NCI-H69 (cell line): ENCODE measurements at regions not wholly inside any gene's neighbourhood (a gene's known extent, or its start where the extent isn't known, plus 50 kb on each side); places are given as distances from the start of the nearest gene placed in this dataset.

Experiments used
- DNase-seq: peaks from one replicate; lab custom pipeline; 2025; lab: John Stamatoyannopoulos, UW

DNA sequence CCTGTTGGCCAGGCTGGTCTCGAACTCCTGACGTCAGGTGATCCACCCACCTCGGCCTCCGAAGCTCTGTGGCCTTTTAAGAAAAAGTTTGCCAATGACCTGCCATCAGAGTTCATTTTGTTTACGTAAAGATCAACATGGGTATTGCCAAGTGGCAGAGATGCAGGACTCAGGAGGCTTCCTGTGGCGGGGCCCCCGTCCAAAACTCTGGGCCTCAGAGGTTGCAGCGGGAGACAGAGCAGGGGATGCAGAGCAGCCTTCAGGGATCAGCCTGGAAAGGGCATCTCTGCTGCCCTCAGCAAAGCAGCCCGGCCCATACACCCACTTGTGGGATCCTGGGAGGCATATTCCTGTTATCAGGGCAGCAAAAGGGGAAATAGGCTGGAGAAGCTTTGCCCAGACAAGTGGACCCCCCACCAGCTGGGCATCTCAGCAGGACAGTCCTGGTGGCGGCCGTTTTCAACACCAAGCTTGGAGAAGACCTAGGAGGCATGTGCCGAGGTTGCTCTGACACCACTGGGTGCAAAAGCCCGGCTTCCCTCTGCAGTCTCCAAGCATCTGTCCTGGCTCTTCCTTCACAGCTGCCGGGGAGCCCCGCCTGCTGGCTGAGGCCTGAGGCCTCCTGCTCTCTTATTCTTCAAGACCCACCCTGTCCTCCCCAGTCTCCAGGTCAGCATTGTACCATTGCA, 1152.4 kb downstream of the BRD1 start:
- no peak for DNase-seq

DNA sequence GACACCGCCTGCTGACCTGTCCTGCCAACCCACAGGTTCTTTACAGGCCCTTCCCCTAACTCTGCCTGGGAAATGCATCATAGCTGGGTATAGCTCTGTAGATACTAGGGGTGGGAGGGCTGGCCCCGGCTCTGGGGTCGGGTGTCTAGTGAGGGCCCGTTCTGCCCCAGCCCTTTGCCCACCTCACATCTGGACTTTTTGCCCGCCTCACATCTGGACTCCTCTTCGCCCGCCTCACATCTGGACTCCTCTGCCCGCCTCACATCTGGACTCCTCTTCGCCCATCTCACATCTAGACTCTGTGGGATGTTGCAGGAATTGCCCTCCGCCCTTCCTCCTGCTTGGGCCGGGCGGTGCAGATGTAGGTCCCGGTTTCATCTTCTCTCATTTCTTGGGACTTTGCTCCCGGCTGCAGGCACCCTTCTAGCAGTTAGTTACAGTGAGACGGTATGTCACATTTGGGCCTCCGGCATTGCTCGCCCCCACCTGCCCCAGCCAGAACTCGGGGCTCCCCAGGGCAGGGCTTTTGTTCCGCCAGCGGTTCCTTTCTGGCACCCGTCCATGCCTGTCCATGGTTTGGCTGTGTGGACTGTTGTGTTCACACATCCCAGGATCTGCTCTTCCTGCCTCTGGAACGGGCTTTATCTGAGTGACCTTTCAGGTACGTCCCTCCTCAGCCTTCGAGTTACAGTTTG, 1153.7 kb downstream of the BRD1 start:
- no peak for DNase-seq

DNA sequence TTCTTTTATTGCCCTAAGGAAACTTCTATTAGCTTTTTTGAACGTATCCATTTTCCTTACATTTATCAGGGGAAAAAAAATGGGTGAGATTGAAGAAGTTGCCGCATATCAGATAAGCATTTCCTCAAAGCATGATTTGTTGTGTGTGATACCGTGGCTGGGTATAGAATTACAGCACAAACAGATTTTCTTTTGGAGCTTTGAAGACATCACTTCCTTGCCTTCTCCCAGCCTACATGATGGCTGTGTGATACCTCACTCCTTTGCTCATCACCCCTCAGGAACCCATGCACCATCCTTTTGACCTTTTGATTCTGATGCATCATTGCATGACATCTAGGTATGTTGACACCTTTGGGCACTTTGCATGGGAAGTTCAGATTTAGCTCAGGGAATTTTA, 1155.3 kb downstream of the BRD1 start:
- DNase-seq = no peak

DNA sequence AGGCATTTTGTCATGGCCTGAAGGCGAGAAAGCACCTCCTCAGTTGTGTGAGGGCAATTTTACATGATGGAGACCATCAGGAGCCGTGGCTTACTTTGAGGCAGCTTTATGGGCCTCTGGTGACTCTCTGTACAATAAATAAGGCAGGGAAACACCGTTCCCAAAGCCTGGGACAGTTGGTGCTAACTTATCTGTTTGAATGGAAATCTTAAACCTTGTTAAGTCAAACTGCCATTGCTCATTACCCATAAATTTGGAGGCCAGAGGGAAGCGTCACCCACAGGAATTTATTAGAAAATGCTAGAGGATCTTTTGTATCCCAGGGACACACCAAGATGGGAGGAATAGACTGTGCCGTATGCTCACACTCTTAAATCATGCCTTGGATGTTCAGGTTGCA, 1156.9 kb downstream of the BRD1 start:
- no peak for DNase-seq

DNA sequence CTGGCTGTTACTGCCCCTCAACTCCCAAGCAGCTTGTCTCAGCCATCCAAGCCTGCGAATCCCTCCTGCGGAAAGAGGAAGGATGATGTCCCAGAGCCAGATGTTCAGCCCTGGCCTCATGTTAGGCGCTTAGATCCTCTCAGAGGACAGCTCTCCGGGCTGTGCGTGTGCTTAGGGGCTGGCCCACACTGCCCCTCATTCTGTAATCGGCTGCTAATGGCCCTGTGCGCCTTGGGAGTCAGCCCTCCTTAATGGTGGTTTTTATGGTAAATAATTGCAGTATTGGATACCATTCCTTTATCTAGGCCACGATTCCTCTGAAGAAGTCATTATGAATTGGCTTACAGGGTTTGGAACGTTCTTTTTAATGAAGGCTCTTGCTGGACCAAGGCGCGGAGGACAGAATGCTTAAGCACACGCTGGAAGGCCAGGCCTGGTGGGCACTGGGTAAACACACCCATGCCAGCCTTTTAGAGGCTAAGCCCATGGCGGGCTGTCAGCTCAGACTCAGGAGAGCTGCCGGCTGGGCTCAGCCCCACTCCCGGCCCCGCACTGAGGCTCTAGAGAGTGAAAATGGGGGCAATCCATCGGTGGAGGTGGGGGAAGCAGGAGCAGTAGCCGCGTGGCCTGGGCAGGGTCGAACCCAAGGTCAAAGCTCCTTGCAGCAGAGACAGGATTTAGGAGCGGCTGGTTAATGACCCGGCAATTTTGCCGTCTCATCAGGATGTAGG, 1157.5 kb downstream of the BRD1 start:
- no peak for DNase-seq

DNA sequence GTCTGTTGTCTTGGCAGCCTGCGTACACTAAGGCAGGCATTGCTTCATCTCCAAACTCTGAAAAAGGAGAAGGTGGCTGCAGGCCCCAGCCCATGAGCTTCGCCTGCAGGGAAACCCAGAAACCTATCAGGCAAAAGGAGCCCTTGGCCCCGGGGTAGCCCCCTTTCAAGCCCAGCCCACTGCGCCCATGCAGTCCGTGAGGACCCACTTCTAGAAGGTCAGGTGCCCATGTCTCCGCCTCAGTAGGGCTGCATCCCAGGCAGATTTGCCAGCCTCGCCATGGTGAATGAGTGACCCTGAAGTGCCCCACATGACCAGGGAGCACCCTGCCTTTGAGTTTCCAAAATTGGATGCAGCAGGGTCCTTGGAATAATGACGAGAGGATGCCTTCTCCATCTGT, 1158.4 kb downstream of the BRD1 start:
- no peak for DNase-seq

DNA sequence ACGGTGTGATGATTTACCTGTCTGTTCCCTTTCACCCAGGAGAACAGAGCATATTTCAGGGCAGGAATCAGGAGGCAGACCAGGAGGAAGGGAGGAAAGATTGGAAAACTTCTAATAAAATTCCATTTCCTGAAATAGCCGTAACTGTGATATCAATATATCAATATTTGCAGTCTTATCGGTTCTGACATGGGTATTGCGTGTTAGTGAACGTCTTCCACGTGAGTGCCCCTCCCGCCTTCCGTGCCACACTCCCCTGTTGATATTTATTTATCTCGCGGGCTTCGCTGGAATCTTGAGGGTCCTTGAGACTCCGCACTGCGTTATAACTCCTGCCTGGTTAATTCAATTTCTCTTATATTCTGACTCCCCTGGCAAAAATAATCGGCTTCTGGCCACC, 1160.4 kb downstream of the BRD1 start:
- DNase-seq = no peak

DNA sequence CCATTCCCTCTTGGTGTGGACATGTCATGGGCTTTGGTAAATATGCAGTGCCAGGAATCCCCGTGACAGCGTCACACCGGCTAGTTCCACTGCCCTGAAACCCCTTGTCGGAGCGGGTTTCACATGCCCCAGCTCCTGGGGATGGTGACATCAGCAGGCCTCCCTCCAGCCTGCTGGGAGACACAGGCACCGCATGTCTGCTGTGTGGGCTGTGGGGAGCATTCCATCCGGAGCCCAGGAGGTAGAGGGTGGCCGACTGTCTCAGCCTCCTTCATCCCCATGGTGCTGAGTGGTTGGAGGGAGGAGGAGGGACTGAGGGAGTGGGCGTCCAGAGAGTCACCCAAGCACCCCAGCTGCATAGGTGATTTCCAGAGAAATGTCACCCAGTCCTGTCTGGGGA, 1161.1 kb downstream of the BRD1 start:
- no peak for DNase-seq

DNA sequence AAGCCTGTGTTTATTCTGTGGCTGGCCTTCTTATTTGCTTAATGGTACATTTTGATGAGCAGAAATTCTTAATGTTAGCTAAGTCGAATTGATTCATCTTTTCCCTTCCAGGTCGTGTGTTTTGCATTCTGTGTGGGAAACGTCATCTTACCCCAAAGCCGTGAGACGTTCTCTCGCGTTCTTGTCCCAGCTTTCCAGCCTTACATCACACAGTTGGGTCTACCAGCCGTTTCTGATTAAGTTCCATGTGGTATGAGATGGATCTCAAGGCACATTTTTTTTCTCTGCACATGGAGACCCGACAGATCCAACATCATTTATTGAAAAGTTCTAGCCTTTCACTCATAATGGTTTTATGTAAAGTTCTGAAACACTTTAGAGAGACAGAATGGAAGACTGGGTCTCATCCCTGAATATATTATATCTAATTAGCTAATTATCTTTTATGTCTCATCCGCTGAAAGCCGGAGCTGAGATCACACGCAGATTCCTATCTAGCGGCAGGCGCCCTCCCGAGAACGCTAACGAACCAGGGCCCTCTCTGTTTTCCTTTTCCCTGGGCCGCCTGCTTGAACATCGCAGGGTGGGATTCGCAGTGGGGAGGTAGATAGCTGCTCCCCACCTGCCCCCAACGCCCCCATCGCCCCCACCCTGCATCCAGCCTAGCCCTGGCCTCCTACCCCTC, 1162.2 kb downstream of the BRD1 start:
- no peak for DNase-seq

DNA sequence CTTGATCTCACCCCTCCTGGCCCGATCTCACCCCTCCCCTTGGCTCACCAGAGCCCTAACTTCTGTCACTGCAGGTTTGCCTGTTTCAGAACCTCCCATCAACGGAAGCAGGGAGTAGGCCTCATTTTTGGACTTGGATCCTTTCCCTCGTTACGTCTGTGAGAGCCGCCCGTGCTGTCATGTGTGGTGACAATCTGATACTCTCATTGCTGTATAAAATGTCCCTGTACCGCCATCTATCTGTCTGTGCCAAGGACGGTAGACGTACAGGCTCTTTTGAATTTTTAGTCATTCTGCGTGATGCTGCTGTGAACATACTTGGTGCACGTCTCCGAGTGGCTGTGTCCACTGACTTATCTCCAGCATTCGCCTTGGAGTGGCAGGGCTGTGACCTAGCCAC, 1163.1 kb downstream of the BRD1 start:
- no peak for DNase-seq

DNA sequence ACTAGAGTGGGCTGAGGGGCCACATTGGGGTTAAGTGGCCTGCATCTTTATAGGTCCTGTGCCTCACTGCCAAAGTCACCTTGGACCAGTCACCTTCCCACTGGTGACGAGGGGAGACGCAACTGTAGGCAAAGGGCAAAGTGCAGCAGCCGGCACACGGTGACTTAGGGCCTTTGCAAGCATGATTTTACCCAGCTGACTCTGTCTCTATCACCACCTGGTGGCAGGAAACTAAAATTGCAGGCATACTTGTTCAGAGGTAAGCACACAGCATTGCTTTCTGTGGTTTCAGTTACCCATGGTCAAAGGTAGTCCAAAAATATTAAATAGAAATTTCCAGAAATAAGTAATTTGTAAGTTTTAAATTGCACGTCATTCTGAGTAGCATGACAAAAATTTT, 1164.4 kb downstream of the BRD1 start:
- peak; percentile 4 for DNase-seq

DNA sequence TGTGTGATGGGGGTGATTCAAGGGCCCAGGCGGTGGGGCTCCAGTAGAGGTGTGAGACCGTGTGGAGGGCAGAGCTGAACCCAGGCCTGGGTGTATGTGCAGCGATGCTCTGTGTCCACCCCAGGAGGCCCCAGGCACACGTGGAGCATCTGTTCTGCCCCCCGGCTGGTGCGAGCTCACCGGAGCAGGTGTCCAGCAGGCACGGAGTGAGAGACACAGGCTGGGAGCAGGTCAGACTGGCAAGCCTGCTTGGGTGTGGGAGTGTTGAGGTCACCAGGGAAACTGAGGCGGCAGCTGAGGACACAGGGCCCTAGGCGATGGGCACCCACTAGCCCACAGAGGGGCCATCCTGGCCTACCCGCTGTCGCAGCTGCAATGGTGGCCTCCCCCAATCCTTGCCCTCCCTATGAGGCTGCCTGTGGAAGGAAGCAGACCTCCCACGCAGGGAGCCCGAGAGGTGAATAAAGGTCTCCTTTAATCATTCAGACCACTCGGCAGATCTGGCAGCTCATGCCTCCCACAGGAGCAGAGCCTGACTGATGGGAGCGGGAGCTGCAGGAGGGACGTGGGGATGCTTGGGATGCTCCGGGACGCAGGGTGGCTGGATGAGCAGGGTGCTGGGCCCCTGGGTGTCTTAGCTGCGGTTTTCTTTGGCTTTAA, 1165.1 kb downstream of the BRD1 start:
- DNase-seq = no peak

DNA sequence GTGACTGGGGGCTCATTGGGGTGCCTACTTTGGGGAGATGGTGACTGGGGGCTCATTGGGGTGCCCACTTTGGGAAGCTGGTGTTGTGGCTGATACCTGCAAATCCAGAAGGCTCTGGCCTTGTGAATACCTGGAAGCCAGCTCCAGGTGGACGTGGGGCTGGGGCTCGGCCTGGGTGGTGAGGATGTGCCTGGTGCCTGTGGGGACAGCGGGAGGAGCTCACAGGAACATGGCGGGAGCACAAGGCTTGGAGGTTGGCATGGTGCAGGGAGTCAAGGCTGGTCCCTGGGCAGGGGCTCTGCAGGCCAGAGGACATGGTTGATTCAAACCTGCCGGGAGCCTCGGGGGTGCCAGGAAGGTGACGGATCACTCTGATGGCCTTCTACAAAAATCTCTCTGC, 1165.7 kb downstream of the BRD1 start:
- no peak for DNase-seq

DNA sequence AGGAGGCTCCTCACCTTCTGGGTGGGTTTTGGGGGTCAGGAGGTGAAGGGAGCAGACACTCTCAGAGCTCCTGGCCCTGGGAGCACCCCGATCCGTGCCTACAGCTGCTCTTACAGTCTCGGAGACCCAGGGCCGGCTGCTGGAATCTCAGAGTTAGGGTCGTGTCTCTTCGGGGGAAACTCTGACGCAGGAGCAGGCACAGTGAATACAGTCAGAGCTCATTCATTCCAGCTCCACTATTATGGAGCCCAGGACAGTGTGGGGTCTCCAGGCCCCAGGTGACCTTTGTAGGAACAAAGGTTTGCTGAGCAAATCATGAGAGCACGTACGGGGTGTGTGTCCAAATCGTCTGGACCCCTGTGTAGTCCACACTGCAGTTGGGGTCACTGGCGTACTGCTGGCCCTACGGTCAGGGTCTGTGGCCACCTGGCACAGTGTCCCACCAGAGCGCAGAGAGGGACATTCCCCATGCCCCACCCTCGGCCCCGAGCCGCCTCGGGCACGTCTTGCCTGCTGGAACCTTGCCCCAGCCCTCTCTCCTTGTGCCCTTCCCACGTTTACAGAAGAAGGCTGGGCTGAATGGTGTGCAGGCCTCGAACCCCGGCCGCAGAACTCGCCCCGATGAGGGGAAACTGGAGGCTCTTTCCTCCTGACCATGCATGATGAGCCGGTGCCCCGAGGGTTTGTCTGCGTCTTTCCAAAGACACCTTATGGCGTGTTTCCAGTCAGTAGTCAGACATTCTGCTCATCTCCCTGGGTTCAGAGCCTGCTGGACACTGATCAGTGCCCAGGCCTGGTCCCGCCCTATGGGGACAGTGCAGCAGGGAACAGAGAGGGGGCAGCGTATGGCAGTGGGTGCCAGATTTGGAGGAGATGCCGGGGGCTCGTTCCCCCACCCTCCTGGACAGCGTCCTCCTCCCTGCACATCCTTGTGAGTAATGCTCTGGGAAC, 1166.6 kb downstream of the BRD1 start:
- no peak for DNase-seq

DNA sequence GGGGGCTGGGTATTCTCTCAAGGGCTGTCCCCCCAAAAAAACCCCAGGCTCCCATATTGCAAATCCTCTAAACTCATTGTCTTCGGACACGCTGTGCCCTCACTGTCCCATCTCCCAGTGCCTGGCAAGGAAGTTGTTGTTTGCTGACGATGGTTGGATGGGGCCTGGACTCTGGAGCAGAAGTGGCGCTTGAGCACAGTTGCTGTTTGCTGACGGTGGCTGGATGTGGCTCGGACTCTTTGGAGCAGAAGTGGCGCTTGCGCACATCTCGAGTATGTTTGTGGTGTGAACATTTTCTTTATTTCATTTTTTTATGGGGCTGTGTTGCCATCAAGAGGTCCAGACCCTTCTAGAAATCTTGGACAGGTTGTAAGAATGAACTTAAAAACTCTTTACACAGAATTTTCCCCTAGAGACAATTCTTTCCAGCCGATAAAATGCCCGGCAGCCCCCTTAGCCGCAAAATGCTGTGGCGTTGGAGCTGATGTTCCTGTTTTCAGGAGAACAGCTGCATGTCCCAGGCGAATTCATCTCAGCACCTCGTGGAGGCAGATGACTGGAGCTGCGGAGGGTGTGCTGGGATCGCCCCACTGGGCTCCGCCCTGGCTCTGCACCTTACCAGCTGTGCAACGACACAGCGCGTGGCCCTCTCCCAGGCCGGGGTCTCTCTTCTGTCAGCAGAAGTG, 1167.4 kb downstream of the BRD1 start:
- no peak for DNase-seq

DNA sequence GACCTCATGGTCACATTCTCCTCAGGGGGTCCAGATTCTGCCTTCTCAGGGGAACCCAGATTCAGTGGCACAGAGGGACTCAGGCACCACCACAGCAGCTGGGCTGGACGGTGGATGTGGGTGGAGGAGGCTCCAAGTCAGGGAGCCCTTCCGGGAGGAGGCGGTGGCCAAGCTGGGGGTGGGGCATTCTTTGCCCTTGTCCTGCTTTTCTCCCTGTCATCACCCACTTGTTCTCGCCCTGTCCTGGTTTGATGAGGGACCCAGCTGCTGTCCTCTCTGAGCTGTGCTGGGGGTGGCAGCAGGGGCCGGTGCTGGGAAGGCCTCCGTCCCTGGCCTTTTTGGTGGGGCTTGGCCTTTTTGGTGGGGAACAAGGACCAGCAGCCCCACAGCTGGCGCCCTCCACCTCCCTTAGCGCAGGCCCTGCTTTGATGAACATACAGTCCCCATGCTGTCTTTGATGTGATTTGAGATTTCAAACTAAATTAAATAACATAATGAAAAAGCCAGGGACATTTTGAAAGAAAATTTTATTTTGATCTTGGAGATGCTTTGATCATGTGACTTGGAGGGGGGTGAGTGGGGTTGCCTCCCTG, 1168.2 kb downstream of the BRD1 start:
- DNase-seq = no peak

DNA sequence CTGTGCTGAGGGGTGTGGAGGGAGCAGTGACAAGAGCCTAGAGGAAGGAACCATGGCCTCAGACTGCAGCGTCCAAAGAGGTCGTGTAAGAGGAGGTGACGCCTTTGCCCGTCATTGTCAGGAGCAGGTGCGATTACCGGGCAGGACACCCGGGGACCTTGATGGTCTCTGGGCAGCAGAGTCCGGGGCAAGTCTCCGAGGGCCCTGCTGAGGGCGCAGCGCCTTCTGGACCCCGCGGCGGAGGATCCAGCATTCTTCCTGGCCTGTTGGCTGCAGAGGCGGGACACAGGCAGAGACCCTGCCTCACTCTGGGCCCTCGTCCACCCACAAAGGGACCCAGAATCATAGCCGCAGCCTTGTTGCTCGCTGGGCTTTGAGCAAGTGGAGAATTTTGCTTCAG, 1168.8 kb downstream of the BRD1 start:
- no peak for DNase-seq

DNA sequence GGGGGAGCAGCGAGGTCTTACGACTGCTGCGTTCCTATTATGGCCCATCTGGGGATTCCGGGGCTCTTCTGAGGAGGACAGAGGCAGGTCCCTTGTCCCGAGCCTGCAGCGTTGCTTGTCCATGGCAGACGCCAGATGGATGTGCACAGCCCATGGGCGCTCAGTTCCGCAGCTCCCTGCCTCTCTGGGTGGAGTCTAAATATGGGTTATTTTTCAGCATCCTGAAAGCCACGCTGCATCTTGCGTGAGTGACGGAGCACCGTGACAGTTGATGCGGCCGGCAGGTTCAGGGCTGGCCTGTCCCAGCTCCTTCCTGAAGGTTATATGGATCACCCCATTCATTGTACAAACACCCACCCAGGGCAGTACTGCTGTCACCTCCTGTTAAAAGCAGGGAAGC, 1169.4 kb downstream of the BRD1 start:
- no peak for DNase-seq

DNA sequence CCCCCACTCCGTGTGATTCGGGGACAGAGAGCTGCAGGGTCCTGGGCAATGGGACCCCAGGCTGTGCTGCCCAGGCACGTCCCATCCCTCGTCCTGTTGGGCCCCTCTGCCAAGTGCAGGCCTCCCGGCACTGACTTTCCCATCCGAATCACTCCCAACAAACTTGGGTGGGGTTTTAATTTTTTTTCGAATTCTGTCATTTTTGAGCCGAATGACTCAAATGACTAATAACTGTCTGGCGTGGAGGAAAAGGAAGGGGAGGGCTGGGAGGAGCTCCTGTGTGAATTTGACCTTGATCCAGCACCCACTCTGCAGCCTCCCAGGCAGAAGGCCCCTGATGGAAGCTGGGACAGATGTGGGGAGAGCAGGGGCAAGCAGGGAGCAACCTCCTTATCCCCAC, 1173.2 kb downstream of the BRD1 start:
- no peak for DNase-seq

DNA sequence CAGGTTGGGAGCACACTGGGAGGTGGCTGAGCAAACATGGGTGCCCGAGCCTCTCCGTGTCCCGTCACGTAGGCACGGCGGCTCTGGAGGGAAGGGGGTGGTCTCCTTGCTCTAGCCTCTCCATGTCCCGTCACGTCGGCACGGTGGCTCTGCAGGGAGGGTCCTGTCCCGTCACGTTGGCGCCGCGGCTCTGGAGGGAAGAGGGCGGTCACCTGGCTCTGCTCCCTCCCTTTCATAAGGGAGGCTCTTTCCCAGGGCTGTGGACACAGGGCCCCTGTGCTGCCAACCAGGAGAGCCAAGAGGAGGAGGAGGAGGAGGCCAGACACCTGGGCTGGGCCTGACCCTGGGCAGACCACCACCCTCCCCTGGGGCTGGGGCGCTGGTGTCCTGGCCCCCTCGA, 1173.7 kb downstream of the BRD1 start:
- no peak for DNase-seq
